Spleen (tissue), 7 donors: ENCODE measurements at regions not wholly inside any gene's neighbourhood (a gene's known extent, or its start where the extent isn't known, plus 50 kb on each side); places are given as distances from the start of the nearest gene placed in this dataset.

Experiments used
- CTCF ChIP-seq, 11 experiments: fragments of 200-600 bp in 7 of 11; fragments of 450-650 bp in 4 of 11; sonication (generic) in 4 of 11; IDR thresholded peaks in 8 of 11; conservative IDR thresholded peaks in 3 of 11; 1 replicate in 7 of 11; 2 replicates in 4 of 11; pipeline versions ENCODE4 v1.4.0 to v1.8.0; 2016 to 2021; ENCODE audit warnings: antibody characterized with exemption in 11 of 11, inconsistent platforms in 4 of 11, mild to moderate bottlenecking in 1 of 11
- POLR2A ChIP-seq, 3 donors: fragments of 450-650 bp; IDR thresholded peaks; one replicate each; pipeline ENCODE4 v1.5.1; 2017; ENCODE audit warnings: antibody characterized with exemption in 3 of 3, mild to moderate bottlenecking in 1 of 3
- POLR2AphosphoS5 ChIP-seq, 3 donors: sonication (generic); formaldehyde crosslinking; IDR thresholded peaks; one replicate each; pipeline ENCODE4 v1.5.1; 2017; ENCODE audit warnings: antibody characterized with exemption in 3 of 3
- donor health status: DM: no; HTN: no; CAD: no; lungs with moderate emphysema.
- donor health status: DM: no; HTN: no; CAD: no.
- donor health status: DM: no; HTN: no; CAD: no.

GRCh38 chr3:87997298-87997697, 61.5 kb downstream of the CGGBP1 start:
- no peak for TF ChIP-seq POLR2AphosphoS5 (IDR thresholded peaks at IDR 0.05)
- no peak for TF ChIP-seq CTCF (IDR thresholded peaks at IDR 0.05 in 8 of 11, conservative IDR thresholded peaks at IDR 0.05 in 3 of 11)
- no peak for TF ChIP-seq POLR2A (IDR thresholded peaks at IDR 0.05)
